WTC11 (cell line): ENCODE measurements at regions not wholly inside any gene's neighbourhood (a gene's known extent, or its start where the extent isn't known, plus 50 kb on each side); places are given as distances from the start of the nearest gene placed in this dataset.

ENCODE experiments used
- ATAC-seq: fragments of 200-7000 bp; cut with Tn5 transposase; 2 replicates; pipeline ENCODE4 v1.10.0; 2021; ENCODE audit warnings: mild to moderate bottlenecking, moderate library complexity
- CTCF ChIA-PET: fragments of 300-600 bp; sonication (Branson Sonifier 250); formaldehyde crosslinking; loops from one replicate; lab custom pipeline; 2021; ENCODE audit warnings: antibody characterized with exemption; lab: Charles Lee
- POLR2A ChIA-PET: fragments of 350-600 bp; sonication (Branson Sonifier 250); formaldehyde crosslinking; loops from one replicate; lab custom pipeline; 2021; ENCODE audit warnings: antibody characterized with exemption; lab: Charles Lee
- DNase-seq: peaks from one replicate; pipeline ENCODE4 v3.0.0; 2021; ENCODE audit warnings: low spot score
- H3K27ac Mint-ChIP-seq: 2 replicates; pipeline ENCODE4 v1.8.0; 2021; ENCODE audit warnings: mixed read lengths
- H3K27me3 Mint-ChIP-seq: 2 replicates; pipeline ENCODE4 v1.8.0; 2021; ENCODE audit warnings: low read depth, mild to moderate bottlenecking, moderate library complexity, mixed read lengths
- H3K36me3 Mint-ChIP-seq: 2 replicates; pipeline ENCODE4 v1.8.0; 2021; ENCODE audit warnings: mixed read lengths
- H3K4me1 Mint-ChIP-seq: 2 replicates; pipeline ENCODE4 v1.8.0; 2022; ENCODE audit warnings: mixed read lengths
- H3K4me3 Mint-ChIP-seq: 2 replicates; pipeline ENCODE4 v1.8.0; 2021; ENCODE audit warnings: mild to moderate bottlenecking, moderate library complexity, mixed read lengths
- H3K9me3 Mint-ChIP-seq: 2 replicates; pipeline ENCODE4 v1.8.0; 2021; ENCODE audit warnings: mixed read lengths
- CREM ChIP-seq: sonication (generic); formaldehyde crosslinking; IDR thresholded peaks from 2 replicates; pipeline ENCODE4 v1.8.1; 2022; ENCODE audit warnings: mild to moderate bottlenecking, missing genetic modification reagents, moderate library complexity
- ESRRA ChIP-seq: sonication (generic); formaldehyde crosslinking; IDR thresholded peaks from 2 replicates; pipeline ENCODE4 v1.8.1; 2022; ENCODE audit warnings: mild to moderate bottlenecking, missing genetic modification reagents, borderline replicate concordance
- FOXK1 ChIP-seq: sonication (generic); formaldehyde crosslinking; IDR thresholded peaks from 2 replicates; pipeline ENCODE4 v1.8.0; 2022; ENCODE audit warnings: mild to moderate bottlenecking, moderate library complexity, missing genetic modification reagents
- GTF2I ChIP-seq: fragments of 250-450 bp; sonication (Bioruptor Pico); conservative IDR thresholded peaks from 2 replicates; pipeline ENCODE4 v1.4.0; 2021; ENCODE audit warnings: mild to moderate bottlenecking
- IRF1 ChIP-seq: sonication (generic); formaldehyde crosslinking; IDR thresholded peaks from 2 replicates; pipeline ENCODE4 v1.8.0; 2023; ENCODE audit warnings: missing genetic modification reagents
- MXD4 ChIP-seq: fragments of 250-450 bp; sonication (Bioruptor Pico); IDR thresholded peaks from 2 replicates; pipeline ENCODE4 v1.8.0; 2021; ENCODE audit warnings: mild to moderate bottlenecking, moderate library complexity, borderline replicate concordance
- NFATC4 ChIP-seq: fragments of 250-450 bp; sonication (Bioruptor Pico); IDR thresholded peaks from 2 replicates; pipeline ENCODE4 v1.9.0; 2021; ENCODE audit warnings: mild to moderate bottlenecking
- RORB ChIP-seq: fragments of 250-450 bp; sonication (Bioruptor Pico); IDR thresholded peaks from 2 replicates; pipeline ENCODE4 v1.9.0; 2021; ENCODE audit warnings: mild to moderate bottlenecking
- USF1 ChIP-seq: sonication (generic); formaldehyde crosslinking; IDR thresholded peaks from 2 replicates; pipeline ENCODE4 v1.8.0; 2022; ENCODE audit warnings: mild to moderate bottlenecking, missing genetic modification reagents
- ZBTB43 ChIP-seq: sonication (generic); formaldehyde crosslinking; IDR thresholded peaks from 2 replicates; pipeline ENCODE4 v1.8.1; 2023; ENCODE audit warnings: mild to moderate bottlenecking, missing genetic modification reagents
- ZNF219 ChIP-seq: sonication (generic); formaldehyde crosslinking; IDR thresholded peaks from 2 replicates; pipeline ENCODE4 v1.8.0; 2023; ENCODE audit warnings: missing genetic modification reagents, mild to moderate bottlenecking, borderline replicate concordance
- ZNF232 ChIP-seq: sonication (generic); formaldehyde crosslinking; IDR thresholded peaks from 2 replicates; pipeline ENCODE4 v1.8.0; 2022; ENCODE audit warnings: mild to moderate bottlenecking, missing genetic modification reagents
- ZNF281 ChIP-seq: sonication (generic); formaldehyde crosslinking; IDR thresholded peaks from 2 replicates; pipeline ENCODE4 v1.8.0; 2023; ENCODE audit warnings: mild to moderate bottlenecking, missing genetic modification reagents
- ZNF396 ChIP-seq: fragments of 250-450 bp; sonication (Bioruptor Pico); IDR thresholded peaks from 2 replicates; pipeline ENCODE4 v1.8.0; 2021; ENCODE audit warnings: mild to moderate bottlenecking, moderate library complexity, borderline replicate concordance
- ZNF425 ChIP-seq: fragments of 250-450 bp; sonication (Bioruptor Pico); conservative IDR thresholded peaks from 2 replicates; pipeline ENCODE4 v1.9.0; 2021; ENCODE audit warnings: mild to moderate bottlenecking
- TF ChIP-seq, protein P1 (sequence below): fragments of 250-450 bp; sonication (Bioruptor Pico); IDR thresholded peaks from 2 replicates; pipeline ENCODE4 v2.1.2; 2022; ENCODE audit warnings: mild to moderate bottlenecking, moderate library complexity
- TF ChIP-seq, protein P2 (sequence below): fragments of 250-450 bp; sonication (Bioruptor Pico); IDR thresholded peaks from 2 replicates; pipeline ENCODE4 v1.9.0; 2021; ENCODE audit warnings: mild to moderate bottlenecking
- TF ChIP-seq, protein P3 (sequence below): sonication (generic); formaldehyde crosslinking; conservative IDR thresholded peaks from 2 replicates; pipeline ENCODE4 v1.8.1; 2022; ENCODE audit warnings: mild to moderate bottlenecking, missing genetic modification reagents

DNA sequence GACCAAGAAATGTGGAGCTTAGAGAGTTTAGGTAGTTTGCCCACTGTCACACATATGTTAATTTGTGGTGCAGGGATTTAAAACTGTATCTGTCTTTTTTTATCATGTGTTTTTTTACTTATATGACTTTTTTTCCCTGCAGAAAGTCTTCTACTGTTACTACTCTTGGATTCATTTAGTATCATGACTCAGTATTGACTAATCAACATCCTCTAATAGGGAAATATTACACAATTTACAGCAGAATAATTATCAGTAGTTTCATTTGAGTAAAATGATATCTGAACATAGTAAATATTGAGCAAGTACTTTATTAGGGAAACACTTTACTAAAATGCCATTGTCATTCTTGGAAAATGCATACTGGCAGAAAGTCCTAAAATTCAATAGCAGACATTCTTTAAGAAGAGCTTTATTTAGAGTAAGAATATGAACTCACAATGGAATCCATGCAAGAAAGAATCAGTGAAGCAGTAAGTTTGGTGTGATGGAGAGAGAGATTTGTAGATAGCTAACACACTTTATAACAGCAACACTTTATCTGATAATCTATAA, 425.9 kb upstream of the SLC8A1 start (continued):
- TF ChIP-seq, protein P1, sequence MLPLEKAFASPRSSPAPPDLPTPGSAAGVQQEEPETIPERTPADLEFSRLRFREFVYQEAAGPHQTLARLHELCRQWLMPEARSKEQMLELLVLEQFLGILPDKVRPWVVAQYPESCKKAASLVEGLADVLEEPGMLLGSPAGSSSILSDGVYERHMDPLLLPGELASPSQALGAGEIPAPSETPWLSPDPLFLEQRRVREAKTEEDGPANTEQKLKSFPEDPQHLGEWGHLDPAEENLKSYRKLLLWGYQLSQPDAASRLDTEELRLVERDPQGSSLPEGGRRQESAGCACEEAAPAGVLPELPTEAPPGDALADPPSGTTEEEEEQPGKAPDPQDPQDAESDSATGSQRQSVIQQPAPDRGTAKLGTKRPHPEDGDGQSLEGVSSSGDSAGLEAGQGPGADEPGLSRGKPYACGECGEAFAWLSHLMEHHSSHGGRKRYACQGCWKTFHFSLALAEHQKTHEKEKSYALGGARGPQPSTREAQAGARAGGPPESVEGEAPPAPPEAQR (CRISPR knock-in tag): no peak

GRCh38 chr2:40879305-40879704, 427.4 kb upstream of the SLC8A1 start:
- ATAC-seq (no peak), DNase-seq (no peak)
- peaks cover 16% of the 10 kb centered on the region for H3K9me3 Mint-ChIP-seq
- ChIA-PET POLR2A (no interaction called here), CTCF (no interaction called here)
- no peak overlapping the region for H3K27ac Mint-ChIP-seq
- no peaks in the 10 kb centered on the region for H3K4me1 Mint-ChIP-seq
- H3K36me3 Mint-ChIP-seq: peaks cover 5% of the 10 kb centered on the region
- no peak overlapping the region for H3K4me3 Mint-ChIP-seq
- H3K27me3 Mint-ChIP-seq: no peaks in the 10 kb centered on the region
- no peak for TF ChIP-seq NFATC4 (CRISPR knock-in tag)
- no peak for TF ChIP-seq ZNF396
- no peak for TF ChIP-seq ZBTB43 (CRISPR knock-in tag)
- no peak for TF ChIP-seq ZNF425 (CRISPR knock-in tag)
- TF ChIP-seq ZNF281 (CRISPR knock-in tag): no peak
- TF ChIP-seq USF1: no peak
- no peak for TF ChIP-seq MXD4 (CRISPR knock-in tag)
- no peak for TF ChIP-seq ZNF219 (CRISPR knock-in tag)
- TF ChIP-seq, protein P2, sequence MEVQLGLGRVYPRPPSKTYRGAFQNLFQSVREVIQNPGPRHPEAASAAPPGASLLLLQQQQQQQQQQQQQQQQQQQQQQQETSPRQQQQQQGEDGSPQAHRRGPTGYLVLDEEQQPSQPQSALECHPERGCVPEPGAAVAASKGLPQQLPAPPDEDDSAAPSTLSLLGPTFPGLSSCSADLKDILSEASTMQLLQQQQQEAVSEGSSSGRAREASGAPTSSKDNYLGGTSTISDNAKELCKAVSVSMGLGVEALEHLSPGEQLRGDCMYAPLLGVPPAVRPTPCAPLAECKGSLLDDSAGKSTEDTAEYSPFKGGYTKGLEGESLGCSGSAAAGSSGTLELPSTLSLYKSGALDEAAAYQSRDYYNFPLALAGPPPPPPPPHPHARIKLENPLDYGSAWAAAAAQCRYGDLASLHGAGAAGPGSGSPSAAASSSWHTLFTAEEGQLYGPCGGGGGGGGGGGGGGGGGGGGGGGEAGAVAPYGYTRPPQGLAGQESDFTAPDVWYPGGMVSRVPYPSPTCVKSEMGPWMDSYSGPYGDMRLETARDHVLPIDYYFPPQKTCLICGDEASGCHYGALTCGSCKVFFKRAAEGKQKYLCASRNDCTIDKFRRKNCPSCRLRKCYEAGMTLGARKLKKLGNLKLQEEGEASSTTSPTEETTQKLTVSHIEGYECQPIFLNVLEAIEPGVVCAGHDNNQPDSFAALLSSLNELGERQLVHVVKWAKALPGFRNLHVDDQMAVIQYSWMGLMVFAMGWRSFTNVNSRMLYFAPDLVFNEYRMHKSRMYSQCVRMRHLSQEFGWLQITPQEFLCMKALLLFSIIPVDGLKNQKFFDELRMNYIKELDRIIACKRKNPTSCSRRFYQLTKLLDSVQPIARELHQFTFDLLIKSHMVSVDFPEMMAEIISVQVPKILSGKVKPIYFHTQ (CRISPR knock-in tag): no peak
- no peak for TF ChIP-seq RORB
- no peak for TF ChIP-seq ESRRA (CRISPR knock-in tag)
- TF ChIP-seq ZNF232 (CRISPR knock-in tag): no peak
- no peak for TF ChIP-seq GTF2I (CRISPR knock-in tag)
- TF ChIP-seq, protein P3, sequence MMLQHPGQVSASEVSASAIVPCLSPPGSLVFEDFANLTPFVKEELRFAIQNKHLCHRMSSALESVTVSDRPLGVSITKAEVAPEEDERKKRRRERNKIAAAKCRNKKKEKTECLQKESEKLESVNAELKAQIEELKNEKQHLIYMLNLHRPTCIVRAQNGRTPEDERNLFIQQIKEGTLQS (CRISPR knock-in tag): no peak
- TF ChIP-seq FOXK1 (CRISPR knock-in tag): no peak
- TF ChIP-seq, protein P1 (CRISPR knock-in tag): no peak
- TF ChIP-seq IRF1 (CRISPR knock-in tag): no peak
- no peak for TF ChIP-seq CREM (CRISPR knock-in tag)
